Esophagus mucosa (tissue), 1 donor: ENCODE measurements at regions not wholly inside any gene's neighbourhood (a gene's known extent, or its start where the extent isn't known, plus 50 kb on each side); places are given as distances from the start of the nearest gene placed in this dataset.
"Not testable (repeated sequence)": the region's sequence is repeated elsewhere in the genome, so short reads cannot be mapped to it uniquely, and the experiment has no call there.

Source experiments
- ATAC-seq: fragments of 200-7000 bp; cut with Tn5 transposase; one replicate; pipeline ENCODE4 v1.9.1; 2020
- donor health status: DM: yes; HTN: yes; CAD: no.

DNA sequence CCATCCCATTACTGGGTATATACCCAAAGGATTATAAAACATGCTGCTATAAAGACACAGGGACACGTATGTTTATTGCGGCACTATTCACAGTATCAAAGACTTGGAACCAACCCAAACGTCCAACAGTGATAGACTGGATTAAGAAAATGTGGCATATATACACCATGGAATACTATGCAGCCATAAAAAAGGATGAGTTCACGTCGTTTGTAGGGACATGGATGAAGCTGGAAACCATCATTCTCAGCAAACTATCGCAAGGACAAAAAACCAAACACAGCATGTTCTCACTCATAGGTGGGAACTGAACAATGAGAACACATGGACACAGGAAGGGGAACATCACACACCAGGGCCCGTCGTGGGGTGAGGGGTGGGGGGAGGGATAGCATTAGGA is 106.1 kb downstream of the CHD1L start:
- ATAC-seq, result not testable (repeated sequence)

DNA sequence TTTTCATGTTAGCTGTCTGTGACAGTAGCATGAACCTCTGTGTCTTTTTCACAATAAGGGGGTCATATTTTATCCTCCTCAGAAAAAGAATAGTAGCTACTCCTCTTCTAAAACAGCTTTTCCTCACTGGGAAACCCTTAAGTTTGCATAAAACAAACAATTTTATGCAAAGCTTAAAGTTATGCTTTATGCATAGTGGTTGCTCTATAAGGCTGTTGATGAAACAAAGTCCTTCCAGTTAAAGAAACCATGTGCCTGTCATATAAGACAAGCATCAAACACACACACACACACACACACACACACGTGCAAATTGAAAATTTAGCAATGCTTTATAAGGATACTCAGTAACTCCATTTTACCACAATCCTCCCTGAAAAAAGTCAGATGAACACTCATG is 107.0 kb downstream of the CHD1L start:
- no peak for ATAC-seq

DNA sequence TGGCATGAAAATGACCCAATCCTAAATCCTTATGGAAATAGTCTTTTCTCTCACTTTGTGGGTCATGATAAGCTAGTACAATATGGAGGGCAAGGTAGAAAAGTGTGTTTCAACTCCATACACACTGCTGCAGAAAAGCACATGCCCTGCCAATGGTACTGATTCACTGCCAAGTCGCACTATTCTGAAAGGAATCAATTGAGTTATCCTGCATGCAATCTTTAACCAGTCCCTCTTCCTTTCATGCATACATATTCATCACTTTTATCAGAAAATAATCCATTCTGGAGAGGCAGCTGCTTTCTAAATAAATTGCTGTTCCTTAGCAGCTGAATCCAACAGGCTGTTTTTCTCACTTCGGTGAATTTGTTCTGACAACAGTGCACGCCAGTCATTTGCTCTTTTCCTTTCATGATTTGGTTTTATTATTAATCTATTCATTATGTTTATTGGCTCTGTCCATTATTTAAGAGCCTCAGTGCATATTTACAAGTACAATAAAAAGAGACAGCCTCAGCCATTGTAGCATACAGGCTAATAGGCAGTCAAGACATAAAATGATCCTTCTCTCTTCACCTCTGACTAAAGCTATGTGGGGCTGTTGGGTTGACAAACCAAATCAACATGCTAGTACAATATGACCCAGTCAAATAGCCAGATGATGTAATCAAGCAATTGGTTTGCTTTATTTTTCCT is 108.8 kb downstream of the CHD1L start:
- no peak for ATAC-seq

DNA sequence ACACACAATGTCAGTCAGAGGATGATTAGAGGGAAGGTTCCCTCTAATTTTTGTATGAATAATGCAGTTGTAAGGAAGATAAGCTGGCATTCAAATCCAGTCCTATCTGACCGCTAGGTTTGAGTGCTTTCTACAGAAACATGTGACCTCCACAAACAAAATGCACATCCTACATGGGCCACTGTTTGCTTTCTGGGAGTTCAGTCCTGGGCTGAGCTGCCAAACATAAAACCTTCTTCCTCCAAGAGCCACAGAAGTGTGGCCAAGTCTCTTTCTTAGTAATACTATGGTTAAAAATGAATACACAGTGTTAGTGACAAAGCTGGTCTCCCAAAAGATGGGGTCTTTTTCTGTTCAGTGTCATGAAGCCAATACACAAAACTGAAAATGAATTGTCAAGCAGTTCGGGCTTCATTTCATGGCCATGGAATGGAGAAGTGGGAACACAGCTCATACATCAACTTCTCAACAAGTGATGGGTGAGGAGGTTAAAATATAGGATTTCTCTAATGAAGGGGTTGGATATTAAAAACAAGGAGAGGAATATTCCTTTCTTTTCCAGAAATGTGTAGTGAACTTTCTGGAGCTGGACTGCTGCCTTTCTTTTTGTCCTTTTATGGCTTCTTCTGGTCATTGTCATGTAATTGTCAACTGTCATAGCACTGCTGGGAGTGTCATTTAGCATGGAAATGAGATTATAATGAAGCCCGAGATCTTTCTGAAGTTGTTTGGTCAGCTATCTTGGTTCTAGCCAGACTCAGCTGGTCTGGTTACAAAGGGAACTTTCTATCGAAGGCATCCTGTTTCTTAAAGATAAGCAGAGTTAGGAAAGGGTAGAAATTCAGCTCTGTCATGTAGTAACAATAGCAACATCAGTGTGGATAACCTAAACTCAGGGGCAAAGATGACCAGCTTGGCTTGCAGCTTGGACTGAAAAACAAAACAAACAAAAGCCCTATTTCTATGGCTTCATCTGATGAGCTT is 135.1 kb downstream of the CHD1L start:
- ATAC-seq, result no peak

DNA sequence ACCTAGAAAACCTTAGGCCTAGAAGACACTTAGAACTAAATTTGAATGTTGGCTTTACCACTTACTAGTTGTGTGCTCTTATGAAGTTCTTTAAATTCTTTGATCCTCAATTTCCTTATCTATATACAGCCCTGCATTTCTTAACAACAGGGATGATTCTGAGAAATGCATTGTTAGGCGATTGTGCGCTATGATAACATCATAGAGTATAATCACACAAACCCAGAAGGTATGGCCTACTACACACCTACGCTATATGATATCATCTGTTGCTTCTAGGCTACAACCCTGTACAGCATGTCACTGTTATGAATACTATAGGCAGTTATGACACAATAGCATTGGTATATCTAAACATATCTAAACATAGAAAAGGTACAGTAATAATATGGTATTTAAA is 137.4 kb downstream of the CHD1L start:
- no peak for ATAC-seq

DNA sequence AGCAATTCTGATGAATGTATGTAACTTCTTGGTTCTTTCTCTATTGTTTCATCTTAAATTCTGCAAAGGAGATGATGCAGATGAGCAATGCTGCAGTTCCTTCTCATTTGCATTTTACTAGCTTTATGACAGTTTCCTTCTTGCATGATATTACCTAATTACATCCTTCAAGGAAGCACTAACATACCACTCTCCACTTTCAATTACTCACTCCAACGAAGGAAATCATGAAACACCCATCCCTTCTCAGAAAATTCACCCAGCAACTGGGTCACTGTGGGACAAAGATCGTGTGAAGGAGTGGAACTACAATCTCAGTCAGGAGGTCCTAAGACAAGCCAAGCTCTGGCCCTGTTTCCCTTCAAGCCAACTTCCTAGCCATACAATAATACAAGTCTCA is 142.3 kb downstream of the CHD1L start:
- no peak for ATAC-seq

DNA sequence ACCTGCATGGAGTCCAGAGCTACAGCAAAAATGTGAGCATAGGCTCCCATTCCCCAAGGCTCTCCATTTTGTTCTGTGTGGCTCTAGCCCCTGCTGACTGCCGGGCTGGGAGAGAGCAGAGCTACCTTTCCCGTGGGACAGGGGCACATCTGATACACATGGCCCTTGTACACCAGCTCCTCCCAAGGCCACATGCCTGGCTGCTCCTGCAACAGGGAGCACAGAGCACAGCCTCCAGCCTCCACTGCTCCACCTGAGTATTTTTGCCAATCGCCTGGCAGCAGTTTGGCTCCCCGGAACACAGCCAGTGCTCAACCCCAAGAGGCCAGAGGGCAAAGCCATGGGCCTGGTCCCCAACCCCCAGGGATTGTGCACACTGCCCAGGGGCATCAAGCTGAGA is 146.5 kb downstream of the CHD1L start:
- ATAC-seq, result no peak

DNA sequence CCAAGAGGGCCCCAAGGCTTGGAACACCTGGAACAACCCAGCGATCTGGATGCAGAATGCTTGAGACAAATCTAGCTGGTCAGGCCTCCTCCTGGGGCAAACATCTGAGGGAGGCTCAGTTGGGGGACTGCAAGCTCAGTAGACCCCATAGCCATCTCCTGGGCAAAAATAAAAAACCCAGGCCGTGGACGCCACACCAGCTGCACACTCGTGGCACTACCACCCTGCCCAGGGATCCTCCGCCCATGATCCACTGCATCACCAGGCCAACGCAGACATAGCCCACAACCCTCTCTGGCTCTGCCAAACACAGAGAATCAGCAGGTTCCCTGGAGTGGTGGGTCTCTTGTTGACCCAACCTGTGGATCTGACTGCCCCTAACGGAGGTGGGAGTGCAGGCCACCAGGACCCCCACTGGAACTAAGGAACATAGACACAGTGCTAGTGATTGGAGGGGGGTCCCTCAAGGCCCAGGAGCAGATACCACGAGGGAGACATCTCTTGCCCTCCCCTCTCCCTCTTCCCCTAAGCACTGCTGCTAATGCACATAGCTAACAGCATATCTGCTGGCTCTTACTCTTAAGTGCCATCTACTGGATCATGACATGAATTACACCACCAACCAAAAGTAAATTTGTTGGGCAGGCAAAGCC is 147.2 kb downstream of the CHD1L start:
- peak; percentile 52 for ATAC-seq

DNA sequence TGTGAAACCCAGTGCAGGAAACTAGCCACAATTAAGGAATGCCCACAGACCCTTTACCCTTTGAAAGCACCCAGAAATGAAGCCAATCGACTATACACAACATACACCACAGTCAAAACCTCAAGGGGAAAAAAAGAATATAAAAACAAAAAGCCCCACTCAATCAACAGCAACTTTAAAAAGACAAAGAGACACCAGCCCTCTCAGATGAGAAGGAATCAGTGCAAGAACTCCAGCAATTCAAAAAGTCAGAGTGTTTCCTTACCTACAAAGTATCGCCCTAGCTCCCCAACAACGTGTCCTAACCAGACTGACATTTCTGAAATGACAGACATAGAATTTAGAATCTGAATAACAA is 147.7 kb downstream of the CHD1L start:
- no peak for ATAC-seq

DNA sequence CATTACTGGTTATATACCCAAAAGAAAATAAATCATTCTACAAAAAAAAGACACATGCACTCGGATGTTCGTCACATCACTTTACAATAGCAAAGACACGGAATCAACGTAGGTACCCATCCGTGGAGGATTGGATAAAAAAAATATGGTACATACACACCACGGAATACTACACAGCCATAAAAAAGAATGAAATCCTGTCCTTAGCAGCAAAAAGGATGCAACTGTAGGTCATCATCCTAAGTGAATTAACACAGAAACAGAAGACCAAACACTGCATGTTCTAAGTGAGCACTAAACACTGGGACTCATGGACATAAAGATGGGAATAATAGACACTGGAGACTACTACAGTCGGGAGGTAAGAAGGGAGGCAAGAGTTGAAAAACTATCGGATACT is 148.6 kb downstream of the CHD1L start:
- no peak for ATAC-seq

DNA sequence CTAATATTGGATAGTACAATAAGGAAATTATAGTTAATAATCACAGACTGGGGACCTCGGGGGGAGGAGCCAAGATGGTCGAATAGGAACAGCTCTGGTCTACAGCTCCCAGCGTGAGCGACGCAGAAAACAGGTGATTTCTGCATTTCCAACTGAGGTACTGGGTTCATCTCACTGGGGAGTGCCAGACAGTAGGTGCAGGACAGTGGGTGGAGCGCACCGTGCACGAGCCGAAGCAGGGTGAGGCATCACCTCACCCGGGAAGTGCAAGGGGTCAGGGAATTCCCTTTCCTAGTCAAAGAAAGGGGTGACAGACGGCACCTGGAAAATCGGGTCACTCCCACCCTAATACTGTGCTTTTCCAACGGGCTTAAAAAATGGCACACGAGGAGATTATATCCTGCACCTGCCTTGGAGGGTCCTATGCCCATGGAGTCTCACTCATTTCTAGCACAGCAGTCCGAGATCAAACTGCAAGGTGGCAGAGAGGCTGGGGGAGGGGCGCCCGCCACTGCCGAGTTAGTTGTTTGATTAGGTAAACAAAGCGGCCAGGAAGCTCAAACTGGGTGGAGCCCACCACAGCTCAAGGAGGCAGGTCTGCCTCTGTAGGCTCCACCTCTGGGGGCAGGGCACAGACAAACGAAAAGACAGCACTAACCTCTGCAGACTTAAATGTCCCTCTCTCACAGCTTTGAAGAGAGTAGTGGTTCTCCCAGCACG is 138.8 kb upstream of the BCL9 start:
- not testable (repeated sequence) for ATAC-seq

DNA sequence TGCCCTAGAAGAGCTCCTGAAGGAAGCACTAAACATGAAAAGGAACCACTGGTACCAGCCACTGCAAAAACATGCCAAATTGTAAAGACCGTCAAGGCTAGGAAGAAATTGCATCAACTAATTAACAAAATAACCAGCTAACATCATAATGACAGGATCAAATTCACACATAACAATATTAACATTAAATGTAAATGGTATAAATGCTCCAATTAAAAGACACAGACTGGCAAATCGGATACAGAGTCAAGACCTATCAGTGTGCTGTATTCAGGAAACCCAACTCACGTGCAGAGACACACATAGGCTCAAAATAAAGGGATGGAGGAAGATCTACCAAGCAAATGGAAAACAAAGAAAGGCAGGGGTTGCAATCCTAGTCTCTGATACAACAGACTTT is 137.0 kb upstream of the BCL9 start:
- not testable (repeated sequence) for ATAC-seq

DNA sequence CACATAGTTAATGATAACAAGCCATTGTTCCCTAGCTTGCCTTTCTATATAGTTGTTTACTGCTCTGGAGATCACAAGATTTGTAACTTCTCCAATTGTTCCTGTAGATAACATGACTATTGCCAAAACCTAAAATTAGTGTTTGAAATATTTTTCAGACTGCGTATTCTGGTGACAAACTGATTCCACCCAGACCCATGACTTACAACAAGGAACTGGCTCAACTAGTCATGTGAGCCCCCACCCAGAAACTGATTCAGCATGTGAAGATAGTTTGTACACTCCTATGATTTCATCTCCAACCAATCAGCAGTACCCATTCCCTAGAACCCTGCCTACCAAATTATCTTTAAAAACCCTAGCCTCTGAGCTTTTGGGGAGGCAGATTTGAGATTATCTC is 131.4 kb upstream of the BCL9 start:
- no peak for ATAC-seq

DNA sequence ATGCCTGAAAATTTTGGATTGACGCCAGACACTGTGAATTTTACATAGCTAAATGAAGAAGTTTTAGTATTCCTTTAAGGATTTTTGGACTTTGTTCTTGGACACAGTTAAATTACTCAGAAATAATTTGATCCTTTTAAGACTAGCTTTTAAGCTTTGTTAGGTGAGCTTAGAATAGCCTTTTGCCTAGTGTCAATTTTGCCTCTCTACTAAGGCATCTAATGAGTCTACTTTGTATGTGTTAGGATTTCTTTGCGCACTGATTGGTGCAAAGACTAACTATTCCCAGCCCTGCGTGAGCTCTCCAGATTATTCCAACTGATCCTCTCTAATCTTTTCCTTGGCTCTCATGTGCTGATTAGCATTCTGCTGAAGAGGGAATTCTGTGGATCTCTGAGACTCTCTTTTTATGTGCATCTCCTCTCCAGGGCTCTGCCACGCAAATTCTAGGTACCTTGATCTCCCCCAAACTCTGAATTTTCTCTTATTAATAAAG is 128.1 kb upstream of the BCL9 start:
- ATAC-seq, result no peak

DNA sequence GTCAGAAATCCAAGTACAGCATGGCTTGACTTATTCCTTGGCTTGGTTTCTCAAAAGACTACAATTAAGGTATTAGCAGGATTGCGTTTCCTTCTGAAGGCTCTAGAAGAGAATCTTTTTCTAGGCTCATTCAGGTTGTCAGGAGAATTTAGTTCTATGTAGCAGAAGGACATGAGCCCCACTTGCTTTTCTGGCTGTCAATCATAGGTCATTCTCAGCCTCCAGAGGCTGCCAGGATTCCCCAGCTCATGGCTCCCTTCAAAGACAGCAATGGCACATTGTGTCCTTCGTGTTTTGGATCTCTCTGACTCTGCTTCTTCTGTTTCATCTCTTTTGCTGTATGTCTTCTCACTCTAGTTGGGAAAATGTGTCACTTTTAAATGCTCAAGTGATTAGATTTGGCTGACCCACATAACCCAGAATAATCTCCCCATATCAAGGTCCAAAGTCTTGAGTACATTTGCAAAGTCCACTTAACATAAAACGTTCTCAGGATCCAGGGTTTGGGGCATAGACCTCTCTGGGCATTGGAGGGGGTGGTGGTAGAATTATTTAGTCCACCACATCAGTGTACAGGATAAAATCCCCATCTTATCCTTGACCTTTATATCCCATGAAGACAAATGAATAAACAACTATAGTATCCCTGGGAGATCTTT is 126.7 kb upstream of the BCL9 start:
- ATAC-seq, result no peak

DNA sequence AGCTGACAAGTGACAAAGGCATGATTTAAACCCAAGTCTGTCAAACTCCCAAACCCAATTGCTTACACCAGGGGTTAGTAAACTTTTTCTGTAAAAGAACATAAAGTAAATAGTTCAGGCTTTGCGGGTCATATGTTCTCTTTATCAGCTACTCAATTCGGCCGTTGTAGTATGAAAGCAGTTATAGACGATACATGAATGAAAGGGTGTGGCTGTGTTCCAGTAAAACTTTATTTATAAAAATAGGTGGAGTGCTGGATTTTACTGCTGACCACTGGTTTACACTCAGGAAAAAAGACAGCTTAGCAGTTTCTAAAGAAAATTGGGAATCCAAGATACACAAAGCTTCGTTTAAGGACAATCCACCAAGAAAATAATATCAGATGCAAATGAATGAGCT is 124.3 kb upstream of the BCL9 start:
- ATAC-seq, result no peak

DNA sequence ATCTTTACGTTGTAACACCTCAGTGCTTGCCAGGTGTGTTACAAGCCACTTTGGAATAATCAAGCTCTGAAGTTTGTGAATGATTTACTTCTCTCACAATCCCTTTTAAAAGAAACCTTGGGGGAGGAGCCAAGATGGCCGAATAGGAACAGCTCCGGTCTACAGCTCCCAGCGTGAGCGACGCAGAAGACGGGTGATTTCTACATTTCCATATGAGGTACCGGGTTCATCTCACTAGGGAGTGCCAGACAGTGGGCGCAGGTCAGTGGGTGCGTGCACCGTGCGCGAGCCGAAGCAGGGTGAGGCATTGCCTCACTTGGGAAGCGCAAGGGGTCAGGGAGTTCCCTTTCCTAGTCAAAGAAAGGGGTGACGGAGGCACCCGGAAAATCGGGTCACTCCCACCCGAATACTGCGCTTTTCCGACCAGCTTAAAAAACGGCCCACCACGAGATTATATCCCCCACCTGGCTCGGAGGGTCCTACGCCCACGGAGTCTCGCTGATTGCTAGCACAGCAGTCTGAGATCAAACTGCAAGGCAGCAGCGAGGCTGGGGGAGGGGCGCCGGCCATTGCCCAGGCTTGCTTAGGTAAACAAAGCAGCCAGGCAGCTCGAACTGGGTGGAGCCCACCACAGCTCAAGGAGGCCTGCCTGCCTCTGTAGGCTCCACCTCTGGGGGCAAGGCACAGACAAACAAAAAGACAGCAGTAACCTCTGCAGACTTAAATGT is 118.0 kb upstream of the BCL9 start:
- ATAC-seq, result not testable (repeated sequence)

DNA sequence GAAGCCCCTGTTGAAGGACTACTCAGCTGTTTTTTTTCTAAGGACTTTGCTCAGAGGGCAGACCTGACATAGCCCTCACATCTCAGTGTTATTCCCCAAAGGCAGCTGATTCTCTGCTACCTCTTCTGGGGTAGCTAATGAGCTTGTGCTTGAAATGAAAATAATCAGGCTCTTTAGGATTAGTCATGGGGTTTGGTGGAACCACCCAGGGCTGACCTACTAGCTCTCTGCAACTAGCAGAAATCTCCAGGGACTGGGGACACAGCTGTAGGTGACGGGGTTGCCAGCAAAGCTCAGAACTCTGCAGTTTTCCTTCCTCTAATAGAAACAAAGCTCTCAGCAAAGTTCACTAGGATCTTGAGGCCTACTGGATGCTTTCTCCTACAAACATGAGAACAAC is 106.4 kb upstream of the BCL9 start:
- no peak for ATAC-seq

DNA sequence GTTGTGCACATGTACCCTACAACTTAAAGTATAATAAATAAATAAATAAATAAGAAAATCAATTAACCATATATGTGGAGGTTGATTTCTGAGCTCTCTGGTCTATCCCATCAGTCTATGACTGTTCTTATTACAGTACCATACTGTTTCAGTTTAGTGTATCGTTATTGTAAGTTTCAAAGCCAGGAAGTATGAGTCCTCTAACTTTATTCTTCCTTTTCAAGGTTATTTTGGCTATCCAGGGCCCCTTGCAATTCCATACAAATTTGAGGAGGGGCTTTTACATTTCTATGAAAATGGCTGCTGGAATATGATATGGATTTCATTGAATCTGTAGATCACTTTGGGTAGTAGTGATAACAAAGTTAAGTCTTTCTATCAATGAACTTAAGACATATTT is 96.9 kb upstream of the BCL9 start:
- ATAC-seq, result no peak

DNA sequence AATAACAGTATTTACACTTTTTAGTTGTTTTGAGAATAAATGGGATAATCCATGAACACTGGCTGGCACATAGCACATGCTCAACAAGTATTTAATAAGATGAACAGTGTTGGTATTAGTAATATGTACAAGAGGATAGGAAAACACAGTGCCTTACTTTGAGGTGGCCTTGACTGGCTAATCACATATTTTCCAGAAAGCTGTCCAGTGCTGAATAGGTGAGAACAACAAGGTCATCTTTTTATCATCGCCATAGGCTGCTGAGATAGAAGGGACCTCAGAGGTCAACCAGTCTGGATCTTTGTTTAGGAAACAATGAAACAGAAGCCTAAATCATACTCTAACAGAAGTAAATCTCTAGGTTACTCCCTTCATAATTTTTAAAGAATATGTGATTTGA is 89.7 kb upstream of the BCL9 start:
- no peak for ATAC-seq

DNA sequence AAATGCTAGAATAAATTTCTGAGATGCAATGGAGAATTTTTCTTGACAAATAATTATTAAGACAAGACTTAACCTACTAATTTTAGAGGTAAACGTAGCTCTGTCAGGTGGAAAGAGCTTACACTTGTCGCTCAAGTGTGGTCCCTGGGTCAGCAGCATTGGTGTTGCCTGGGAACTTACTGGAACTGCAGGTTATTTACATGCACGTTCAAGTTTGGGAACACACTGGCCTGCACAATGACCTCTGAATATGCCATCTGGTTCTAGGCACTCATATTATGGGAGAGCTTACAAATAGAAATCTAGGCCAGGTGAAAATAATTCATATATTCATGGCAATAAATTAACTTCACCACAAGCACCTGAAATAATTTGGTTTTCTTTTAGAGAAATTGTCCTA is 88.5 kb upstream of the BCL9 start:
- ATAC-seq, result no peak
